DOHH2 (cell line): ENCODE measurements at regions not wholly inside any gene's neighbourhood (a gene's known extent, or its start where the extent isn't known, plus 50 kb on each side); places are given as distances from the start of the nearest gene placed in this dataset.

Source experiments
- H3F3A ChIP-seq: fragments of 200-600 bp; sonication (generic), shearing (Covaris generic); 2 replicates; pipeline ENCODE4 v1.6.0; 2016; ENCODE audit warnings: antibody characterized with exemption, mild to moderate bottlenecking; ENCODE audit not compliant: control insufficient read depth, insufficient read depth
- H3K27ac ChIP-seq: fragments of 200-600 bp; sonication (generic); 2 replicates; pipeline ENCODE4 v1.5.1; 2014; ENCODE audit warnings: low read depth, mild to moderate bottlenecking, low read length, moderate library complexity
- H3K27me3 ChIP-seq: fragments of 200-600 bp; sonication (generic); 2 replicates; pipeline ENCODE4 v1.6.1; 2014; ENCODE audit warnings: mild to moderate bottlenecking, low read length, mixed read lengths; ENCODE audit not compliant: control insufficient read depth
- H3K36me3 ChIP-seq: fragments of 200-600 bp; sonication (generic); 2 replicates; pipeline ENCODE4 v1.6.1; 2014; ENCODE audit warnings: mild to moderate bottlenecking, low read length, moderate library complexity, mixed read lengths; ENCODE audit not compliant: control insufficient read depth
- H3K4me1 ChIP-seq: fragments of 200-600 bp; sonication (generic); 2 replicates; pipeline ENCODE4 v1.6.1; 2014; ENCODE audit warnings: mild to moderate bottlenecking, low read length, mixed read lengths; ENCODE audit not compliant: control insufficient read depth
- H3K4me2 ChIP-seq: fragments of 200-600 bp; sonication (generic); 2 replicates; pipeline ENCODE4 v1.6.0; 2014; ENCODE audit warnings: mild to moderate bottlenecking, low read length, moderate library complexity
- H3K4me3 ChIP-seq: fragments of 200-600 bp; sonication (generic); 2 replicates; pipeline ENCODE4 v1.5.1; 2014; ENCODE audit warnings: mild to moderate bottlenecking, low read length, mixed read lengths
- H3K79me2 ChIP-seq: fragments of 200-600 bp; sonication (generic); 2 replicates; pipeline ENCODE4 v1.6.1; 2014; ENCODE audit warnings: mild to moderate bottlenecking, low read length, mixed read lengths; ENCODE audit not compliant: control insufficient read depth
- H3K9me2 ChIP-seq: fragments of 200-600 bp; sonication (generic); replicated peaks from 2 replicates; pipeline ENCODE4 v1.6.1; 2014; ENCODE audit warnings: mild to moderate bottlenecking, low read length, mixed read lengths; ENCODE audit not compliant: control insufficient read depth
- H3K9me3 ChIP-seq: fragments of 200-600 bp; sonication (generic); 2 replicates; pipeline ENCODE4 v1.6.1; 2014; ENCODE audit warnings: antibody characterized with exemption, low read length, mixed read lengths; ENCODE audit not compliant: control insufficient read depth, insufficient read depth
- H4K20me1 ChIP-seq: fragments of 200-600 bp; sonication (generic); 2 replicates; pipeline ENCODE4 v1.6.0; 2014; ENCODE audit warnings: low read depth, mild to moderate bottlenecking, antibody characterized with exemption, low read length, moderate library complexity; ENCODE audit not compliant: control insufficient read depth, insufficient read depth
- EZH2phosphoT487 ChIP-seq: fragments of 200-600 bp; sonication (generic); IDR thresholded peaks from 2 replicates; pipeline ENCODE4 v1.6.1; 2017; ENCODE audit warnings: borderline replicate concordance, mild to moderate bottlenecking, antibody characterized with exemption, low read length, moderate library complexity, mixed read lengths
- TF ChIP-seq, protein P1 (sequence below): fragments of 200-600 bp; sonication (generic); IDR thresholded peaks from one replicate; pipeline ENCODE4 v1.5.1; 2014; ENCODE audit warnings: antibody characterized with exemption, mild to moderate bottlenecking, low read depth, low read length; ENCODE audit not compliant: poor library complexity, severe bottlenecking

DNA sequence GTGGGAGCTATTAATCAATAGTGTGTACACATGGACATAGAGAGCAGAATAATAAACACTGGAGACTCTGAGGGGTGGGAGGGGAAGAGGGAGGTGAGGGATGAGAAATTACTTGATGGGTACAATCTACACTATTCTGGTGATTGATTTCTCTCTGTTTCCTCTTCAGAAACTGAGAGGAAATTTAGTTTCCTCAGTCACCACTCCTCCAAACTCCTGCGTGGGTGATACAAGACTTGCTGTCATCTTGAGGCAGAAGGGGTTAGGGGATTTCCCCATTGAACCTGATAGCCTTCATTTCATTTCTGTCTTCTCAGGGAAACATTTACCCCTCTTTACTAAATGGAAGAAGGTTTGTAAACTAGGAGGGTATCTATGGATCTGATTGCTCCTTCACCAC, 84.3 kb upstream of the ESR1 start:
- Histone ChIP-seq H3K27me3 (0 out of 2 replicates have a peak, but pooled peaks cover 7% of the 10 kb centered on the region), H3K4me2 (no peak overlapping the region), H3K36me3 (no peaks in the 10 kb centered on the region), H3F3A (no peaks in the 10 kb centered on the region), H3K27ac (no peak overlapping the region), H4K20me1 (no peaks in the 10 kb centered on the region), H3K4me1 (no peaks in the 10 kb centered on the region), H3K79me2 (no peaks in the 10 kb centered on the region), H3K9me3 (no peaks in the 10 kb centered on the region), H3K9me2 (no peaks in the 10 kb centered on the region), H3K4me3 (no peak overlapping the region)
- no peak for TF ChIP-seq EZH2phosphoT487
- TF ChIP-seq, protein P1, sequence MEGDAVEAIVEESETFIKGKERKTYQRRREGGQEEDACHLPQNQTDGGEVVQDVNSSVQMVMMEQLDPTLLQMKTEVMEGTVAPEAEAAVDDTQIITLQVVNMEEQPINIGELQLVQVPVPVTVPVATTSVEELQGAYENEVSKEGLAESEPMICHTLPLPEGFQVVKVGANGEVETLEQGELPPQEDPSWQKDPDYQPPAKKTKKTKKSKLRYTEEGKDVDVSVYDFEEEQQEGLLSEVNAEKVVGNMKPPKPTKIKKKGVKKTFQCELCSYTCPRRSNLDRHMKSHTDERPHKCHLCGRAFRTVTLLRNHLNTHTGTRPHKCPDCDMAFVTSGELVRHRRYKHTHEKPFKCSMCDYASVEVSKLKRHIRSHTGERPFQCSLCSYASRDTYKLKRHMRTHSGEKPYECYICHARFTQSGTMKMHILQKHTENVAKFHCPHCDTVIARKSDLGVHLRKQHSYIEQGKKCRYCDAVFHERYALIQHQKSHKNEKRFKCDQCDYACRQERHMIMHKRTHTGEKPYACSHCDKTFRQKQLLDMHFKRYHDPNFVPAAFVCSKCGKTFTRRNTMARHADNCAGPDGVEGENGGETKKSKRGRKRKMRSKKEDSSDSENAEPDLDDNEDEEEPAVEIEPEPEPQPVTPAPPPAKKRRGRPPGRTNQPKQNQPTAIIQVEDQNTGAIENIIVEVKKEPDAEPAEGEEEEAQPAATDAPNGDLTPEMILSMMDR: no peak

DNA sequence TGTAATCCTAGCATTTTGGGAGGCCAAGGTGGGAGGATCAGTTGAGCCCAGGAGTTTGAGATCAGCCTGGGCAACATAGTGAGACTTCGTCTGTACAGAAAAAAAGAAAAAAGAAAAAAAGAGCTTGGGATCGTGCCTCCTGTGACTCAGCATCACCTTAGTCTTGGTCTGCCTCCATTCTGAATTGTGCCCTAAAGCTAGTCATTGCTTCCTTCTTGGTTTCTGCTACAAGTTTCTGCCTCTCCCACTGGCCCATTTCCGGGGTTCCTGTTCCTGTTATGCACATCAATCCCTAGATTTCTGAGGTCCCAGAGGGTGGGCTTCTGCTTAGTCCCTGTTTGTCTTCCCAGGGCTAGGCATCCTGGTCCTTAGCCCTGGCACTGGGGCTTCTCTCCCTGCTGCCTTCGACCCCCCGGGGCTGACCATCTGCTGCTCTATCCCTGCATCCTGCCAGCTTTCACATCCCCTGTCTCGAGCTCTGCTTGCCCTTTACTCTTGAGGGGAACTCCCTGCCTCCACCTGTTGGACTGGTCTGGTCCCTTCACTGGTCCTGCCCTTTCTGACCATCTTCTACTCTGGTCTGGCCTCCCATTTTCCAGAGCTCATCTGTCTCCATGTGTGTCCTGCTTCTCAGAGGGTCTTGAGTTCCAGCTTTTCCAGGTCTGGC, 77.5 kb upstream of the ESR1 start:
- Histone ChIP-seq H4K20me1 (no peaks in the 10 kb centered on the region), H3K4me2 (no peak overlapping the region), H3K9me3 (no peaks in the 10 kb centered on the region), H3K27me3 (peaks cover 3% of the 10 kb centered on the region), H3K4me3 (no peak overlapping the region), H3K4me1 (no peaks in the 10 kb centered on the region), H3F3A (no peaks in the 10 kb centered on the region), H3K36me3 (no peaks in the 10 kb centered on the region), H3K27ac (no peak overlapping the region), H3K79me2 (no peaks in the 10 kb centered on the region), H3K9me2 (no peaks in the 10 kb centered on the region)
- TF ChIP-seq, protein P1: no peak
- no peak for TF ChIP-seq EZH2phosphoT487

DNA sequence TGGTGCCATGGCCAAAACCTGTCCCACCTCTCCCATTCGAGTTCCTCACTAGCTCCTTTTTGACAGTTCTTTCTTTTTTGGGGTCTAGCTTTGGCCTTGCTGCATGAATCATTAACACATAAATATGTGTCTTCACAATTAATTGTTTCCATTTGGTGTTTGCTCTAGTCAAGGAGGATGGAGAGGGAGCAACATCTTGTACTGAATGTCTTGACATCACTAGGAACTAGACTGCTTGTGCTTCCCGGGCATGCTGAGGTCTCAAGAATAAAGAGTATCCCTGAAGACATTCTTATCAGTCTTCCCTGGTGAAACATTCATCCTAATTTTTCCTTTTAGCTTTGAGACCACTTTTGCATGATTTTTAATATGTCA, 77.0 kb upstream of the ESR1 start:
- H3K27me3 ChIP-seq: peaks cover 3% of the 10 kb centered on the region
- no peaks in the 10 kb centered on the region for H4K20me1 ChIP-seq
- no peaks in the 10 kb centered on the region for H3K4me1 ChIP-seq
- H3F3A ChIP-seq: no peaks in the 10 kb centered on the region
- no peak overlapping the region for H3K4me3 ChIP-seq
- no peak for TF ChIP-seq EZH2phosphoT487
- TF ChIP-seq, protein P1: no peak
- no peaks in the 10 kb centered on the region for H3K79me2 ChIP-seq
- no peaks in the 10 kb centered on the region for H3K9me2 ChIP-seq
- H3K4me2 ChIP-seq: no peak overlapping the region
- H3K27ac ChIP-seq: no peak overlapping the region
- no peaks in the 10 kb centered on the region for H3K9me3 ChIP-seq
- H3K36me3 ChIP-seq: no peaks in the 10 kb centered on the region

DNA sequence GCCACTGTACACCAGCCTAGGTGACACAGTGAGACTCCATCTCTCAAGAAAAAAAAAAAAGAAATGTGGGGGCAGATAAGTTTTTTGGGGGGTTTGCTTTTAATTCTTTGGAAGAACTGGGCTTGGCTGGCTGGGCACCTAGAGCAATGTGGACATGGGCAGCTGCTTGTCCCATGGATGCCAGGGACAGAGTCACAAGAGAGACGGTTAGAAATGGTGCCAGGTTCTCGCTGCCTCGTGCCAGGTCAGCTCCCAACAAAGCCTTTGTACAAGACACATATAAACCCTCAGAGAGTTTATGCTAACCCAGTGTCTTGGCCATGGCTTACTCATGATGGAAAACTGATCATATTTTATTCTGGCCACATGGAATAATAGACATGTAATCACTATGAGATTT, 76.2 kb upstream of the ESR1 start:
- H3K79me2 ChIP-seq: no peaks in the 10 kb centered on the region
- no peak overlapping the region for H3K4me3 ChIP-seq
- peaks cover 3% of the 10 kb centered on the region for H3K27me3 ChIP-seq
- H3K9me3 ChIP-seq: no peaks in the 10 kb centered on the region
- H3F3A ChIP-seq: no peaks in the 10 kb centered on the region
- no peak overlapping the region for H3K27ac ChIP-seq
- no peaks in the 10 kb centered on the region for H3K4me1 ChIP-seq
- no peaks in the 10 kb centered on the region for H3K9me2 ChIP-seq
- TF ChIP-seq, protein P1: no peak
- no peak for TF ChIP-seq EZH2phosphoT487
- no peaks in the 10 kb centered on the region for H4K20me1 ChIP-seq
- H3K36me3 ChIP-seq: no peaks in the 10 kb centered on the region
- no peak overlapping the region for H3K4me2 ChIP-seq
